ENCODE measurements at regions not wholly inside any gene's neighbourhood (a gene's known extent, or its start where the extent isn't known, plus 50 kb on each side); places are given as distances from the start of the nearest gene placed in this dataset.

- DNase-seq (ENCODE audit: low spot score) = no peak
These were observed 1025.0 kb downstream of the JRKL start for GRCh38 chr11:97414801-97415200.

DNA sequence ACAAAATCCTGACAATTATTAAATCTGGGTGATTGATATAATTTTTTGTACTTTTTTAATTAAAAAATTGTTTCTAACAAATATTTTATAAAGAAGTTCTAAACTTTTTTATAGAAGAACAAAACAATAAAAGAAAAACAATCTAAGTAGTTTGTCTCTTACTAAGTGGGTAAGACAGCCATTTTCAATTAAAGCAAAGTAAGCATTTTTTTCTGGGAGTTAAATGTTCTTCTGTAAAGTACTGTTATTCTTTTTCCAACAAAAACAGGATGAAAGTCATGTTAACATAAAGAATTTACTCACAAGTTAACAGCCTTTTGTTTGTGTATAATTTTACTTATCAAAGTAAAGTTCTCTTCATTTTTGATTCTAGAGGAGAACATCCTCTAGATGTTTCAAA is 1029.9 kb downstream of the JRKL start:
- DNase-seq (ENCODE audit: low spot score) = no peak

- no peak for DNase-seq (ENCODE audit: low spot score)
These were observed 1038.5 kb downstream of the JRKL start for GRCh38 chr11:97428247-97428790.

DNA sequence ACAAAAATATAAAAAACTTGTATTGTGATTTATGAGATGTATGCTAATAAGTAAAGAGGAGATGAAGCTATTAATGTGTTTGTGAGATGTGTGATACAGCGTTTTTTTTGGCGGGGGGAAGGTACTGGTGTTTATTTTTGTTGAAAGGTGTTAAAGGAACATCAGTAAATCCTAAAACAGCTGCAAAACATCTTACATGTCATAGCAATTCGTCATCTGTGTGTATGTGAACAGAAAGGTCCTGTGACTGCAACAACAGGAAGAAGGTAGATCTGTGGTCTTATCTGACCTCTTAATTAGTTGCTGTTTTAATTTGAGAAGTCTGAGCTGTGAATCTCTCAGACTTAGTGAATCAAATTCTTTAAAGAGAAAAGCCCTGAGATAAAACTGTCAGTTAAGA is 1041.1 kb downstream of the JRKL start:
- DNase-seq (ENCODE audit: low spot score) = no peak

- no peak for DNase-seq (ENCODE audit: low spot score)
These were observed 1043.1 kb downstream of the JRKL start for GRCh38 chr11:97432926-97433325.

DNA sequence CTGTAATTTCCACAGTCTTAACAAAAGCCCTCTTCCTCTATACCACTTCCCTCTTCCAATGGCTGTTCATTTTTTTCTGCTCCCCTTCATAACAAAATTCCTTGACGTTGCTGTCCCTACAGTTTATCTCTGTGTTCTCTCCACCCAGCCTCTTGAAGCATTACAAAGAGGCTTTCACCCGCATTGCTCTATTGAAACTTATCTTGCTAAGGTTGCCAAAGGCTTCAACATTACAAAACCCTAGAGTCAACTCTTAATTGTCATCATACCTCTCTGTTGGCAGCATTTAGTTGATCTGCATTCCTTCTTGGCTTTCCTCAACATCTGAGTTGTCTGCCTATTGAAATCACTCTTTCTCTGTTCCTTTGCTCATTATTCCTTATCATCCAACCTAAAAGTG is 1055.7 kb downstream of the JRKL start:
- no peak for DNase-seq (ENCODE audit: low spot score)

DNA sequence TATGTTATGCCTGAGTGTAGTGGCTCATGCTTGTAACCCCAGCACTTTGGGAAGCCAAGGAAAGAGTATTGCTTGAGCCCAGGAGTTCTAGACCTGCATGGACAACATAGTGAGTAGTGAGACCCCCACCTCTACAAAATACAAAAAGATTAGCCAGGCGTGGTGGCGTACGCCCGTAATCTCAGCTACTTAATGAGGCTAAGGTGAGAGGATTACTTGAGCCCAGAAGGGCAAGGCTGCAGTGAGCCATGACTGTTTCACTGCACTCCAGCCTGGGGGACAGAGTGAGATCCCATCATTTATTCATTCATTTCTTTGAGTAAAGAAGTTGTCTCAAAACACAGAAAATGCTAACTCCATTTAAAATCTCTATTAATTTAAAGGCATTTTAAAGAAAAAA is 1061.6 kb downstream of the JRKL start:
- DNase-seq (ENCODE audit: low spot score) = no peak

- no peak for DNase-seq (ENCODE audit: low spot score)
These were observed 1065.2 kb downstream of the JRKL start for GRCh38 chr11:97454988-97455387.

DNA sequence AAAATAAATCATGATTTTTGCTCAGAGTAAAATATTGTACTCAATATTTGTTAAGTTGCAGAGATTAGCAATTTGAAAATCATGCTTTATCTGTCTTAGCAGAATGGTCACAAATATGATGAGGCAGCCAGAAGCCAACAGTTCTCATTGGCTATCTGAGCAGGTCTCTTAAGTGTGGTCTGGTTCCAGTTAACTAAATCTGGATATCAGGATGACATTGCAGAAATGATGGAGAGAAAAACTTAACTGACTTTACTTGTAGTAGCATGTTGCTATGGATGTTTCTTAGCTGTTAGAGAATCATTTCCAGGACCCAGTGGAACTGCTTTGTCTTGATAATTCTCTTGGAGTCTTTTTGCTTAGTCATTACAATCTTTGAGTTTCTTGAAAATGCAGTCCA is 1070.3 kb downstream of the JRKL start:
- DNase-seq (ENCODE audit: low spot score) = no peak

- DNase-seq (ENCODE audit: low spot score) = no peak
These were observed 1071.4 kb downstream of the JRKL start for GRCh38 chr11:97461044-97461880.

- no peak for DNase-seq (ENCODE audit: low spot score)
These were observed 1072.1 kb downstream of the JRKL start for GRCh38 chr11:97461934-97462333.

DNA sequence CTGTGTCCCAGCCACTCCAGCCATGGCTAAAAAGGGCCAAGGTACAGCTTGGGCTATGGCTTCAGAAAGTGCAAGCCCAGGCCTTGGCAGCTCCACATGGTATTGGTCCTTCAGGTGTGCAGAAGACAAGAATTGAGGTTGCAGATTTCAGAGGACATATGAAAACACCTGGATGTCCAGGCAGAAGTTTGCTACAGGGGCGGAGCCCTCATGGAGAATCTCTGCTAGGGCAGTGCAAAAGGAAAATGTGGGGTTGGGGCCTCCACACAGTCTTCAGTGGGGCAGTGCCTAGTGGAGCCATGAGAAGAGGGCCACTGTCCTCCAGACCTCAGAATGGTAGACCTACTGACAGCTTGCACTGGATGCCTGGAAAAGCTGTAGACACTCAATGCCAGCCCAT is 1074.1 kb downstream of the JRKL start:
- DNase-seq (ENCODE audit: low spot score) = no peak

DNA sequence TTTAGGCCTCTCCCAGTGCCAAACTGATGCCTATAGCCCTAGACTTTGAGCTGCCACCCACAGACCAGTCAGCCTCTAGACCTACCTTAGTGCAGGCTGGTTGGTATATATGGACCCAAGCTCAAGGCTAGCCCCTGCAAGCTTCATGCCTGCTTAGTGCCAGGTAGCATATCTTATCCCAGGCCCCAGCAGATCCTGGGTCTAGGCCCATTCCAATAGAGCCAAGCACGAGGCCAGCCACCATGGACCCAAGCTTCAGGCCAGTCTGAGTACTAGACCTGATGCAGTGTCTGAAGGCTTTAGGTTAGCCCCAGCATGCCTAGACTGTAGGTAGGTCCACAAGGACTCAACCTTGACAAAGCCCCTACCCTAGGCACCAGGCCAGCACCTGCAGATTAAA is 1081.7 kb downstream of the JRKL start:
- no peak for DNase-seq (ENCODE audit: low spot score)

DNA sequence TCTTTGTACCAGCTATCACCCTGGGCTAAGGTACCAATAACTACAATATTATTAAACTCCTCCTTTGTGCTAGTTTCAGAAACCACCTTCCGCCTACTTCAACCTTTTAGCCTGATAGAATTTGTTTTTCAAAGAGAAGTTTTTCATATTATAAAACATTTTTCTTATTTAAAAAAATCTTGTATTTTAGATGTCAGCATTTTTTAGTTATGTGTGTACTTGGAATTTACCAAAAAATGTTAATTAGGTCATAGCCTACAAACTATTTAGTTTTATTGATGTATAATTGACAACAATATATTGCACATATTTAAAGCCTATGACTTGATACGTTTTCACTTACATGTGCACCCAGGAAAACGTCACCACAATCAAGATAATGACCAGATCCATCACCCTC is 1097.6 kb downstream of the JRKL start:
- no peak for DNase-seq (ENCODE audit: low spot score)

DNA sequence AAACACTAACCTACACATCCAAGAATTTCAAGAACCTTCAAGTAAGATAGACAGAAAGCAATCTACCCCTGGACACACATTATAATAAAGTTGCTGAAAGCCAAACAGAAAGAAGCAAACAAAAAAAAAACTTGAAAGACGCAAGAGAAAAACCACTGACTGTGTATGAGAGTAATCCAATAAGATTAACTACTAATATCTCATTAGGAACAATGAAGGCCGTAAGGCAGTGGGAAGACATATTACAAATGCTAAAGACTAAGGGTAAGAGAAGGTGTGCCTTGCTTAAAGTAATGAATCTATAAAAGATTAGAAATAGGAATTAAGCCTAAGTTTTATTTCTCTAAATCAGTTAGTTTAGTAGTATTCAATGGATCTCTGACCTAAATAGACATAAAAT is 1109.1 kb downstream of the JRKL start:
- DNase-seq (ENCODE audit: low spot score) = no peak

DNA sequence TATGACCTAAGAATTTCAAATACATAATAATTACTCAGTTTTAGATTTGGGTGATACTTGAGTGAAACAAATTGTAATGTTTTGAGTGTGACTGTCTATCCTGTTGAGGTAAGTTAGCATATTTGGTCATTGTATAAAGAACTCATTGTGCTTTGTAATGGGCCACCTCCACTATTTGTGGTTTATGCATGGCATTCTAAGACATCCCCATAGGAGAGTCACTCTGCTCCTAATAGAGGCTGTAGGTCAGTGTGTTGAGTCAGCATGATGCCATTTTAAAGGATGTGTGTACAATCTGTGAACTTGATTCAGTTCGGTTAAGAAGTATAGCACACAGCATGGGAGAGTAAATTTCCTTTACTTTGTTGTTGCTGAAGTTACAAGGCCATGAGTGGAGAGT is 1112.4 kb downstream of the JRKL start:
- no peak for DNase-seq (ENCODE audit: low spot score)

DNA sequence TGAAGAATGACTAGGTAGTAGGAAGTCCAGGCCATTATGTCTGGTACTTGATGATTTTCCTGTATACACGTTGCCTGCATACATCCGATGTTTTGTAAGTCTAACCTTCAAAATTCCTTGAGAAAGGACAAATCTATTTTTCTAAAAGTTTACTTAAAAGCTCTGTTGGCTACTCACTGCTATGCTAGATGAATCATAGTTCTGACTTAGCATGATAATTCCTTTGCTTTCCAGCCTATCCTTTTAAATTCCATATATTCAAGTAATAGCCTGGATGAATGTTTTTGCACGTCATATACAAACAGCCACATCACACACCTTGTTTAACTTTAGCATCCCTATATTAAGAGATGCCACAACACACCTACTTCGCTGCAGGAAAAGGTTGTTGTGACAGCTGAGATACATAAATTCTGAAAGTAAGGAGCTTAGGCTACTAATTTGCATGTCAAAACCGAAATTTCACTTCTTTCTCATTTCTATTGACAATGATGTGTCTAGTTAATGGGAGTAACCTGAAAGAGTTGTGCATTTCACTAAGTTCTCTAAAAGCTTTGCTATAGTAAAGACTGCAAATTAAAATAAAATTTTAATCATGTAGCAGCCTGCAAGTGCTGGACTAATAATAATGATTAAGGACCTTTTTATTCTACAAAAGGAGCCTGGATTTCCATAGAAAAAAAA is 1116.4 kb downstream of the JRKL start:
- no peak for DNase-seq (ENCODE audit: low spot score)

GRCh38 chr11:97514446-97514845 is 1124.6 kb downstream of the JRKL start:
- no peak for DNase-seq (ENCODE audit: low spot score)

DNA sequence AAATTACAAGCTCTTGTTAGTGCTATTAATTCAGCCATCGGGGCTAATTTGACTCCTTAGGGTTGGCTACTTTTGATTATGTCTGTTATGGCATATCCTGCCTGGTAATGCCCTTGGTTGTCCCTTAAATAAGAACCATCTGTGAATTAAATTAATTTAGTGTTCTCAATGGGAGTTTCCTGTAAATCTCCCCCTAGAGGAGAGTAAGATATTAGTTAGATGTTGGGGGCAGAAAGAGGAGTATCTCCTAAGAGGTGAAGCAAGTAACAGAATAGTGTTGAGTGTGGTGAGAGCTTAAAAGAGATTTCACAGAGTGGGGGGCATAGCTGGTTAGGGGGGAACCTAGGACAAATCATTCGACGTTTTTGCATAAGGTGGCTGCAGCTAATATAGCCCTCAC is 1126.9 kb downstream of the JRKL start:
- no peak for DNase-seq (ENCODE audit: low spot score)

GRCh38 chr11:97525273-97525672 is 1135.5 kb downstream of the JRKL start:
- no peak for DNase-seq (ENCODE audit: low spot score)

GRCh38 chr11:97537407-97538150 is 1147.8 kb downstream of the JRKL start:
- DNase-seq (ENCODE audit: low spot score) = no peak

- DNase-seq (ENCODE audit: low spot score) = no peak
These were observed 1154.6 kb downstream of the JRKL start for GRCh38 chr11:97544431-97544830.

DNA sequence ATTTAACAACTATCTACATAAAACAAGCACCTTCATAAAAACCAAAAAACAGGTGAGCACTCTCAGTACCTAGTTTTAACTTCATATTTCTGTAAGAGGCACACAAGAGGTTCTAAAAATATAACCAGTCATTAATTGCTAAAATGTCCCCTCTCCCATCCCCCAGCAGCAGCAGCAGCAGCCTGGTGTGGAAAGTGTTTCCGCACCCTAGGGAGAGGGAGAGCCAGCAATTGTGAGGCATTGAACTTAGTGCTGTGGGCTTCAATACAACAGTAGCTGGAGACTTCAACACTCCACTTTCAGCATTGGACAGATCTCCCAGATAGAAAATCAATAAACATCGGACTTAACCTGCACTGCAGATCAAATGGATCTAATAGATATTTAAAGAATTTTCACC is 1158.5 kb downstream of the JRKL start:
- no peak for DNase-seq (ENCODE audit: low spot score)

Data from ecto neural progenitor cell (in vitro differentiated cells).